ENCODE measurements at regions not wholly inside any gene's neighbourhood (a gene's known extent, or its start where the extent isn't known, plus 50 kb on each side); places are given as distances from the start of the nearest gene placed in this dataset.

DNA sequence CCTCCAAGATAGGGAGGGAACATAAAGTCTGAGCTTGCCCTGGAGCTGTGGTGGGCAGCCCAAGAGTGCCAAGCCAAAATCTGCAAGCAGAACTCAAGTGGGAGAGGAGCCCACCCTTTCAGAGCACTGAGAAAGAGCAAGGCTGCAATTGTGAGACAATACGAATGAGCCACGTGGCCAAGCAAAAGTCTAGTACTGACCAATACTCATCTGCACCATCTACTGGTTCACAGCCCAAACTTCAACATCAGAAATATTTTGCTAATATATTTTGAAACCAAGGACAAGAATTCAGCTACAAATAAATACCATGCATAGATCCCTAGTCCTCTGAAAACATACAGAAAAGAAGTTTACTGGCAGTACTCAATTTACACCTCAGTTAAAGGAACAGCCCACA, 696.2 kb upstream of the COX7C start:
- TF ChIP-seq POLR2AphosphoS5 (IDR thresholded peaks at IDR 0.05) = no peak
- TF ChIP-seq, protein P1, sequence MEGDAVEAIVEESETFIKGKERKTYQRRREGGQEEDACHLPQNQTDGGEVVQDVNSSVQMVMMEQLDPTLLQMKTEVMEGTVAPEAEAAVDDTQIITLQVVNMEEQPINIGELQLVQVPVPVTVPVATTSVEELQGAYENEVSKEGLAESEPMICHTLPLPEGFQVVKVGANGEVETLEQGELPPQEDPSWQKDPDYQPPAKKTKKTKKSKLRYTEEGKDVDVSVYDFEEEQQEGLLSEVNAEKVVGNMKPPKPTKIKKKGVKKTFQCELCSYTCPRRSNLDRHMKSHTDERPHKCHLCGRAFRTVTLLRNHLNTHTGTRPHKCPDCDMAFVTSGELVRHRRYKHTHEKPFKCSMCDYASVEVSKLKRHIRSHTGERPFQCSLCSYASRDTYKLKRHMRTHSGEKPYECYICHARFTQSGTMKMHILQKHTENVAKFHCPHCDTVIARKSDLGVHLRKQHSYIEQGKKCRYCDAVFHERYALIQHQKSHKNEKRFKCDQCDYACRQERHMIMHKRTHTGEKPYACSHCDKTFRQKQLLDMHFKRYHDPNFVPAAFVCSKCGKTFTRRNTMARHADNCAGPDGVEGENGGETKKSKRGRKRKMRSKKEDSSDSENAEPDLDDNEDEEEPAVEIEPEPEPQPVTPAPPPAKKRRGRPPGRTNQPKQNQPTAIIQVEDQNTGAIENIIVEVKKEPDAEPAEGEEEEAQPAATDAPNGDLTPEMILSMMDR (IDR thresholded peaks at IDR 0.05) = no peak

All from upper lobe of left lung (tissue), 4 donors.